PC-3 (cell line): ENCODE measurements at regions not wholly inside any gene's neighbourhood (a gene's known extent, or its start where the extent isn't known, plus 50 kb on each side); places are given as distances from the start of the nearest gene placed in this dataset.

ENCODE experiments used
- ATAC-seq: fragments of 200-7000 bp; cut with Tn5 transposase; 2 replicates; pipeline ENCODE4 v1.9.1; 2020; ENCODE audit warnings: mild to moderate bottlenecking, moderate library complexity
- BruUV-seq: library from RNA; stranded (reverse); fragments of 400-500 nt; replicated peaks from 2 replicates; lab custom pipeline; 2021; lab: Mats Ljungman, UMichigan
- CTCF ChIA-PET: fragments of 300-600 bp; sonication (Branson Sonifier 250); formaldehyde crosslinking; loops from one replicate; lab custom pipeline; 2022; ENCODE audit warnings: antibody characterized with exemption; lab: Charles Lee
- POLR2A ChIA-PET: fragments of 300-600 bp; sonication (Branson Sonifier 250); formaldehyde crosslinking; loops from one replicate; lab custom pipeline; 2022; ENCODE audit warnings: antibody characterized with exemption; ENCODE audit not compliant: unreplicated experiment; lab: Charles Lee
- DNase-seq: peaks from one replicate; pipeline ENCODE4 v3.0.0-alpha.2; 2015
- H2AFZ ChIP-seq: fragments of 300-600 bp; sonication (generic); 2 replicates; pipeline ENCODE4 v1.6.0; 2016; ENCODE audit warnings: antibody characterized with exemption, low read length
- H3F3A ChIP-seq: fragments of 300-600 bp; sonication (generic); one replicate; pipeline ENCODE4 v1.6.0; 2017; ENCODE audit warnings: antibody characterized with exemption, low read length, control low read depth, mild to moderate bottlenecking; ENCODE audit not compliant: unreplicated experiment
- H3K27ac ChIP-seq: fragments of 300-600 bp; sonication (generic); 2 replicates; pipeline ENCODE4 v1.5.1; 2016; ENCODE audit warnings: mild to moderate bottlenecking, low read length
- H3K27me3 ChIP-seq: fragments of 300-600 bp; sonication (generic); 2 replicates; pipeline ENCODE4 v1.6.1; 2016; ENCODE audit warnings: low read length, mixed read lengths
- H3K36me3 ChIP-seq: fragments of 300-600 bp; sonication (generic); 2 replicates; pipeline ENCODE4 v1.6.1; 2016; ENCODE audit warnings: low read depth, mixed run types, low read length, mixed read lengths
- H3K4me1 ChIP-seq: fragments of 300-600 bp; sonication (generic); 2 replicates; pipeline ENCODE4 v1.5.1; 2016; ENCODE audit warnings: low read length; ENCODE audit not compliant: insufficient read depth
- H3K4me2 ChIP-seq: fragments of 300-600 bp; sonication (generic); 2 replicates; pipeline ENCODE4 v1.6.0; 2016; ENCODE audit warnings: low read length
- H3K4me3 ChIP-seq: fragments of 300-600 bp; sonication (generic); 2 replicates; pipeline ENCODE4 v1.5.1; 2016; ENCODE audit warnings: mild to moderate bottlenecking, low read length, mixed read lengths
- H3K79me2 ChIP-seq: fragments of 300-600 bp; sonication (generic); 2 replicates; pipeline ENCODE4 v1.6.1; 2017; ENCODE audit warnings: low read length, mixed read lengths
- H3K9ac ChIP-seq: fragments of 300-600 bp; sonication (generic); 2 replicates; pipeline ENCODE4 v1.6.0; 2016; ENCODE audit warnings: mild to moderate bottlenecking, low read length
- H3K9me2 ChIP-seq: fragments of 300-600 bp; sonication (generic); replicated peaks from 2 replicates; pipeline ENCODE4 v1.6.1; 2016; ENCODE audit warnings: mixed run types, low read length, mixed read lengths
- H3K9me3 ChIP-seq: fragments of 300-600 bp; sonication (generic); 2 replicates; pipeline ENCODE4 v1.6.1; 2016; ENCODE audit warnings: low read length, mixed read lengths
- H4K20me1 ChIP-seq: fragments of 300-600 bp; sonication (generic); 2 replicates; pipeline ENCODE4 v1.6.1; 2016; ENCODE audit warnings: low read length, mixed read lengths
- CTCF ChIP-seq: fragments of 300-600 bp; sonication (generic); conservative IDR thresholded peaks from 2 replicates; pipeline ENCODE4 v1.5.1; 2017; ENCODE audit warnings: antibody characterized with exemption, low read depth, mild to moderate bottlenecking, low read length
- EZH2 ChIP-seq: fragments of 300-600 bp; sonication (generic); IDR thresholded peaks from one replicate; pipeline ENCODE4 v1.6.1; 2017; ENCODE audit warnings: antibody characterized with exemption, mild to moderate bottlenecking, low read length; ENCODE audit not compliant: unreplicated experiment
- EZH2phosphoT487 ChIP-seq: fragments of 300-600 bp; sonication (generic); IDR thresholded peaks from 2 replicates; pipeline ENCODE4 v1.6.1; 2018; ENCODE audit warnings: mild to moderate bottlenecking, antibody characterized with exemption, low read length, borderline replicate concordance
- intact Hi-C: fragments of 100-400 bp; cut with micrococcal nuclease; formaldehyde crosslinking; loops from 2 replicates; pipeline ENCODE4 v1.9.0; 2023

DNA sequence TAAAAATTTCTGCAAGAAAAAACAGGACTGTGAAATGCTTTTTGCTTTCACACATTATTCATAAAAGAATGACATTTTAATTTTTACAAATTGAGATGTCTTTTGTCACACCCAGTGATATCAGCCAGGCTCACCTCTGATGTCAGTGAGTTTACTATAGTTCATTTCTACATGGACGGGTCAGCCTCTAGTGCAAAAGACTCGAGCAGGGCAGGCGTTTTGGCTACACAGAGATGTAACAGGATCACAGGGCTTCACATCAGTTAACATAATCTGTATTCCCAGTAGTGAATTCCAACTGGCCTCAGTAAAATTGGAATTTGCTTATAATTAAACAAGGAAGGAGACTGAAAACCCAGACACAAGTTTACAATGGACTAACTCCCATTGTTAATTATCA, 275.6 kb upstream of the ZSWIM2 start:
- peaks cover 11% of the 10 kb centered on the region; the same call in 1 of the 2 replicates for H3K27me3 ChIP-seq
- no peaks in the 10 kb centered on the region for H4K20me1 ChIP-seq
- no peak overlapping the region for H3K4me2 ChIP-seq
- BruUV-seq, result no TSS peak
- H3K9me2 ChIP-seq, result no peaks in the 10 kb centered on the region
- ChIA-PET CTCF (no interaction called here), POLR2A (no interaction called here)
- H3K4me3 ChIP-seq, result no peak overlapping the region
- H3K9ac ChIP-seq, result no peak overlapping the region
- TF ChIP-seq EZH2 (no peak), CTCF (no peak), EZH2phosphoT487 (no peak)
- H2AFZ ChIP-seq, result no peak overlapping the region
- no peaks in the 10 kb centered on the region for H3K9me3 ChIP-seq
- ATAC-seq (no peak), DNase-seq (no peak)
- no peak overlapping the region for H3K27ac ChIP-seq
- H3K79me2 ChIP-seq, result no peaks in the 10 kb centered on the region
- H3K4me1 ChIP-seq, result no peaks in the 10 kb centered on the region
- no peaks in the 10 kb centered on the region for H3F3A ChIP-seq
- no peaks in the 10 kb centered on the region for H3K36me3 ChIP-seq
- intact Hi-C loops, result no loop called here

- no TSS peak for BruUV-seq
- no peaks in the 10 kb centered on the region for H3K4me1 ChIP-seq
- no peak for TF ChIP-seq EZH2phosphoT487
- TF ChIP-seq CTCF, result no peak
- no peak for TF ChIP-seq EZH2
- no peaks in the 10 kb centered on the region for H4K20me1 ChIP-seq
- intact Hi-C loops, result no loop called here
- H3K79me2 ChIP-seq, result no peaks in the 10 kb centered on the region
- no peak overlapping the region for H3K27ac ChIP-seq
- H2AFZ ChIP-seq, result no peak overlapping the region
- H3K9me2 ChIP-seq, result no peaks in the 10 kb centered on the region
- H3K4me2 ChIP-seq, result no peak overlapping the region
- no peak for DNase-seq
- peaks cover 8% of the 10 kb centered on the region; the same call in 1 of the 2 replicates for H3K27me3 ChIP-seq
- POLR2A ChIA-PET, result no interaction called here
- ATAC-seq, result no peak
- H3K9ac ChIP-seq, result no peak overlapping the region
- H3K36me3 ChIP-seq, result no peaks in the 10 kb centered on the region
- no peaks in the 10 kb centered on the region for H3F3A ChIP-seq
- no peak overlapping the region for H3K4me3 ChIP-seq
- CTCF ChIA-PET, result no interaction called here
- no peaks in the 10 kb centered on the region for H3K9me3 ChIP-seq
Measured at GRCh38 chr2:187118331-187119099, 269.5 kb upstream of the ZSWIM2 start.

GRCh38 chr2:187117483-187117882, 268.5 kb upstream of the ZSWIM2 start:
- Histone ChIP-seq H3K9ac (no peak overlapping the region), H3K4me2 (no peak overlapping the region), H3F3A (no peaks in the 10 kb centered on the region), H4K20me1 (no peaks in the 10 kb centered on the region), H3K9me3 (no peaks in the 10 kb centered on the region), H2AFZ (no peak overlapping the region), H3K9me2 (no peaks in the 10 kb centered on the region), H3K79me2 (no peaks in the 10 kb centered on the region), H3K27me3 (peaks cover 8% of the 10 kb centered on the region; the same call in 1 of the 2 replicates), H3K36me3 (no peaks in the 10 kb centered on the region), H3K4me3 (no peak overlapping the region), H3K27ac (no peak overlapping the region), H3K4me1 (no peaks in the 10 kb centered on the region)
- POLR2A ChIA-PET, result no interaction called here
- no peak for TF ChIP-seq EZH2phosphoT487
- ATAC-seq, result no peak
- CTCF ChIA-PET, result no interaction called here
- BruUV-seq, result no TSS peak
- intact Hi-C loops, result no loop called here
- no peak for DNase-seq
